Tibial artery (tissue), 4 donors: ENCODE measurements at regions not wholly inside any gene's neighbourhood (a gene's known extent, or its start where the extent isn't known, plus 50 kb on each side); places are given as distances from the start of the nearest gene placed in this dataset.

Source experiments
- DNase-seq, 2 donors: peaks; one replicate each; pipeline ENCODE4 v3.0.0-alpha.2; 2019
- H3K27ac ChIP-seq, 2 donors: fragments of 200-600 bp; sonication (generic) in 1 of 2; 1 replicate in 1 of 2; 2 replicates in 1 of 2; pipeline ENCODE4 v1.5.1; 2018 to 2019; ENCODE audit warnings: mild to moderate bottlenecking in 1 of 2
- H3K27me3 ChIP-seq, 2 donors: fragments of 200-600 bp; sonication (generic) in 1 of 2; one replicate each; pipeline versions ENCODE4 v1.5.1 to v1.6.0; 2016 to 2019
- H3K36me3 ChIP-seq, 3 donors: fragments of 200-600 bp; sonication (generic) in 2 of 3; one replicate each; pipeline ENCODE4 v1.5.1; 2016 to 2019; ENCODE audit warnings: mild to moderate bottlenecking in 2 of 3
- H3K4me1 ChIP-seq, 4 donors: fragments of 200-600 bp; sonication (generic) in 2 of 4; 1 replicate in 3 of 4; 2 replicates in 1 of 4; pipeline ENCODE4 v1.5.1; 2016 to 2019
- H3K4me3 ChIP-seq, 2 donors: fragments of 200-600 bp; sonication (generic) in 1 of 2; 1 replicate in 1 of 2; 2 replicates in 1 of 2; pipeline ENCODE4 v1.5.1; 2018 to 2019; ENCODE audit warnings: mild to moderate bottlenecking in 2 of 2
- H3K9me3 ChIP-seq, 3 donors: fragments of 200-600 bp; sonication (generic) in 1 of 3; one replicate each; pipeline ENCODE4 v1.5.1; 2016 to 2019
- intact Hi-C: fragments of 100-400 bp; cut with DNase I; formaldehyde crosslinking; loops from one replicate; pipeline ENCODE4 v1.15.0; 2023; ENCODE audit warnings: low total_unique reads
- TF ChIP-seq, protein P1 (sequence below), 2 experiments: fragments of 200-600 bp in 1 of 2; fragments of 450-650 bp in 1 of 2; IDR thresholded peaks; one replicate each; pipeline ENCODE4 v1.5.1; 2017 to 2019; ENCODE audit warnings: antibody characterized with exemption in 2 of 2, mild to moderate bottlenecking in 1 of 2, moderate library complexity in 1 of 2

DNA sequence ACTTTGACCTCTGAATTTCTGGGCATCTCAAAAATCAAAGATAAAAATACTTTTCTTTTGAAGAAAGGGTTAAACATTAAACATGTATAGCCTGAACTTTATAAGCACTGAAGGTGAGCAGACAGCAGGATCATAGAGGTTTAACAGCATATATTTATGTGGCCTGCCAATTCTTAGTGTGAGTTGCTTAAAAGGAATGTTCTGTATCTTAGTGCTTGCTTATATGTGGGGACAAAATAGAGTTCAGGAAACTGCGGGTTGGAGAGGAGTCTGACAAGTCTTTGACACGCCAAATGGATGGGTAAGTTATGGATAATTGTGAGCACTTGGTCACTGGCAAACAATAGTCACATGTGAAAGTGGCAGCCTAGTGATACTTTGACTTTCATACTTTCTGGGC, 1419.4 kb upstream of the SPRY2 start:
- TF ChIP-seq, protein P1, sequence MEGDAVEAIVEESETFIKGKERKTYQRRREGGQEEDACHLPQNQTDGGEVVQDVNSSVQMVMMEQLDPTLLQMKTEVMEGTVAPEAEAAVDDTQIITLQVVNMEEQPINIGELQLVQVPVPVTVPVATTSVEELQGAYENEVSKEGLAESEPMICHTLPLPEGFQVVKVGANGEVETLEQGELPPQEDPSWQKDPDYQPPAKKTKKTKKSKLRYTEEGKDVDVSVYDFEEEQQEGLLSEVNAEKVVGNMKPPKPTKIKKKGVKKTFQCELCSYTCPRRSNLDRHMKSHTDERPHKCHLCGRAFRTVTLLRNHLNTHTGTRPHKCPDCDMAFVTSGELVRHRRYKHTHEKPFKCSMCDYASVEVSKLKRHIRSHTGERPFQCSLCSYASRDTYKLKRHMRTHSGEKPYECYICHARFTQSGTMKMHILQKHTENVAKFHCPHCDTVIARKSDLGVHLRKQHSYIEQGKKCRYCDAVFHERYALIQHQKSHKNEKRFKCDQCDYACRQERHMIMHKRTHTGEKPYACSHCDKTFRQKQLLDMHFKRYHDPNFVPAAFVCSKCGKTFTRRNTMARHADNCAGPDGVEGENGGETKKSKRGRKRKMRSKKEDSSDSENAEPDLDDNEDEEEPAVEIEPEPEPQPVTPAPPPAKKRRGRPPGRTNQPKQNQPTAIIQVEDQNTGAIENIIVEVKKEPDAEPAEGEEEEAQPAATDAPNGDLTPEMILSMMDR (IDR thresholded peaks at IDR 0.05): no peak
- no peaks in the 10 kb centered on the region for H3K4me1 ChIP-seq
- intact Hi-C loops: no loop called here

DNA sequence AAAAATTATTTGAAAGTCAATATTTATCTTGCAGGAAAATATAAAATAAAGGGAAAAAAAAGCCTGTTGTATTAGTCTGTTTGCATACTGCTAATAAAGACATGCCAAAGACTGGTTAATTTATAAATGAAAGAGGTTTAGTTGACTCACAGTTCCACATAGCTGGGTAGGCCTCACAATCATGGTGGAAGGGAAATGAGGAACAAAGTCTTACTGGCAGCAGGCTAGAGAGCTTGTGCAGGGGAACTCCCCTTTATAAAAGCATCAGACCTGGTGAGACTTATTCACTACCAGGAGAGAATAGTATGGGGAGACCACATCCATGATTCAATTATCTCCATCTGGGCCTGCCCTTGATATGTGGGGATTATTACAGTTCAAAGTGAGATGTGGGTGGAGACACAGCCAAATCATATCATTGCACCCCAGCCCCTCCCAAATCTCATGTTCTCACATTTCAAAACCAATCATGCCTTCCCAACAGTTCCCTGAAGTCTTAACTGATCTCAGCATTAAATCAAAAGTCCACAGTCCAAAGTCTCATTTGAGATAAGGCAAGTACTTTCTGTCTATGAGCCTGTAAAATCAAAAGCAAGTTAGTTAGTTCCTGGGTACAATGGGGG, 1416.5 kb upstream of the SPRY2 start:
- intact Hi-C loops: no loop called here
- TF ChIP-seq, protein P1 (IDR thresholded peaks at IDR 0.05): no peak
- H3K9me3 ChIP-seq: no peaks in the 10 kb centered on the region
- no peaks in the 10 kb centered on the region for H3K27me3 ChIP-seq
- DNase-seq: no peak
- H3K27ac ChIP-seq: no peak overlapping the region
- H3K4me3 ChIP-seq: no peak overlapping the region
- H3K4me1 ChIP-seq: no peaks in the 10 kb centered on the region
- no peaks in the 10 kb centered on the region for H3K36me3 ChIP-seq

More for the DNA sequence above, 1419.4 kb upstream of the SPRY2 start:
- no peak overlapping the region for H3K4me3 ChIP-seq
- DNase-seq: no peak
- no peaks in the 10 kb centered on the region for H3K27me3 ChIP-seq
- H3K36me3 ChIP-seq: no peaks in the 10 kb centered on the region
- H3K27ac ChIP-seq: no peak overlapping the region
- H3K9me3 ChIP-seq: no peaks in the 10 kb centered on the region

DNA sequence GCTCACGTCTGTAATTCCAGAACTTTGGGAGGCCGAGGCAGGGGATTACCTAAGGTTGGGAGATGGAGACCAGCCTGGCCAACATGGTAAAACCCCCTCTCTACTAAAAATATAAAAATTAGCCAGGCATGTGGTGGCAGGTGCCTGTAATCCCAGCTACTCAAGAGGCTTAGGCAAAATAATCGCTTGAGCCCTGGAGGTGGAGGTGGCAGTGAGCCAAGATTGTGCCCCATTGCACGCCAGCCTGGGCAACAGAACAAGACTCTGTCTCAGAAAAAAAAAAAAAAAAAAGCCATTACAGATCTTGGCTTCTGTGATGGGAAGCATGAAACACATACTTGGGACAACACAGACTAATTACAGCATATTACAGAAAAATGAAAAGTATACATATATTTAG, 1404.5 kb upstream of the SPRY2 start:
- no peaks in the 10 kb centered on the region for H3K4me1 ChIP-seq
- H3K27ac ChIP-seq: no peak overlapping the region
- no peaks in the 10 kb centered on the region for H3K9me3 ChIP-seq
- H3K27me3 ChIP-seq: no peaks in the 10 kb centered on the region
- no peak overlapping the region for H3K4me3 ChIP-seq
- no peaks in the 10 kb centered on the region for H3K36me3 ChIP-seq
- TF ChIP-seq, protein P1 (IDR thresholded peaks at IDR 0.05): no peak
- intact Hi-C loops: no loop called here
- no peak for DNase-seq

DNA sequence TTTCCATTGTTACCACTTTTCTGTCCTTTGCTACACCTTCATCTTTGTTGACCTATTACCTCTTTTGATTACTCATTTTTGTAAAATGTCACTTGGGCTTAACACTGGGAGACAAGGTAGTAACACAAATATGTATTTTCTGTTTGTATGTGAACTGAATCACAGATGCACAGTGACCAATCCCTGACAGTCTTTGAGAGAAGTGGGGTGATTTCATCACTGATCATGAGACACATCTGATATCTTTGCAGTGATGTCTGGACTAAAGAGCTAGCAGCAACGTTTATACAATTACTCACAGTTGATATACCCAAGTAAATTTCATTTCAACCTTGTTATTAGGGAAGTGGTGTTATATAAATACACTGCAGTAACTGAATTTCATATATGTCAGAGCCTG, 1397.4 kb upstream of the SPRY2 start:
- H3K36me3 ChIP-seq: no peaks in the 10 kb centered on the region
- intact Hi-C loops: no loop called here
- no peak overlapping the region for H3K27ac ChIP-seq
- no peaks in the 10 kb centered on the region for H3K4me1 ChIP-seq
- DNase-seq: no peak
- H3K27me3 ChIP-seq: no peaks in the 10 kb centered on the region
- H3K9me3 ChIP-seq: no peaks in the 10 kb centered on the region
- TF ChIP-seq, protein P1 (IDR thresholded peaks at IDR 0.05): no peak
- no peak overlapping the region for H3K4me3 ChIP-seq

DNA sequence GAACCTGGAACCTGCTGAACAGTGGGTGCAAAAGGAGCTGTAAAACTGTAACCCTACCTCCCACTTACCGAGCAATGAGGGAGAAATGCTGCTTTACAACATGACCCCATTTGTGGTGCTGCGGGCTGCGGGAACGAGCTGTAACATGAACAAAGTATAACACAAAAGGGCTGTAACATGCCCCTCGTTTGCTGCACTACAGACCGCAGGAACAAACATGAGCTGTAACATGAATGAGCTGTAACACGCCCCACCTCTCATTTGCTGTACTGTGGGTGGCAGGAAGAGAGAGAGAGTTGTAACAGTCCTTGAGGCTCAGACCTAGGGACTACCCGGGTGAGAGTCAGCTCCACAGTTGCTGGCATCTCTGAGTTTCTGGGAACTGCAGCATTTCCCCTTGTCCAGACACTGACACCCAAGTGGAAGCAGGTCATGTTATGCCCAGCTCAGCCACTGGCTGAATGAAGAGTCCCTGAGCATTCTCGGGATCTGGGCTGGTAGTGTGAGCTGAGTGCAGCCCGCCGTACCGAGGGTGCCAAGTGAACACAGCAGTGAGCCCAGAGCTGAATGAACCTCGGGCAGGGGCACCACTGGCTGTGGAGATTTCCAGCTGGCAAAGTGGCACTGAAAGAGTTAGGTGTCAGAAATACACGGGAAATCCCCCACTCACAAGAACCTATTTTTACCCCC, 1385.3 kb upstream of the SPRY2 start:
- H3K36me3 ChIP-seq: no peaks in the 10 kb centered on the region
- H3K4me1 ChIP-seq: no peaks in the 10 kb centered on the region
- no peak for DNase-seq
- H3K27ac ChIP-seq: no peak overlapping the region
- H3K27me3 ChIP-seq: no peaks in the 10 kb centered on the region
- no peak overlapping the region for H3K4me3 ChIP-seq
- TF ChIP-seq, protein P1 (IDR thresholded peaks at IDR 0.05): no peak
- no peaks in the 10 kb centered on the region for H3K9me3 ChIP-seq
- intact Hi-C loops: no loop called here
